Mucosa of stomach (tissue), 1 donor: ENCODE measurements at regions not wholly inside any gene's neighbourhood (a gene's known extent, or its start where the extent isn't known, plus 50 kb on each side); places are given as distances from the start of the nearest gene placed in this dataset.

ENCODE experiments used
- H3K27me3 ChIP-seq: one replicate; pipeline ENCODE4 v1.7.0; 2013; ENCODE audit warnings: mild to moderate bottlenecking, low read length; ENCODE audit not compliant: control insufficient read depth, insufficient read depth
- H3K36me3 ChIP-seq: one replicate; pipeline ENCODE4 v1.7.0; 2013; ENCODE audit warnings: low read length; ENCODE audit not compliant: control insufficient read depth, insufficient read depth
- H3K4me1 ChIP-seq: one replicate; pipeline ENCODE4 v1.7.0; 2013; ENCODE audit warnings: mild to moderate bottlenecking, low read length; ENCODE audit not compliant: control insufficient read depth, insufficient read depth
- H3K4me3 ChIP-seq: one replicate; pipeline ENCODE4 v1.7.0; 2013; ENCODE audit warnings: low read length
- H3K9ac ChIP-seq: one replicate; pipeline ENCODE4 v1.7.0; 2013; ENCODE audit warnings: mild to moderate bottlenecking, low read length, moderate library complexity
- H3K9me3 ChIP-seq: one replicate; pipeline ENCODE4 v1.7.0; 2013; ENCODE audit warnings: mild to moderate bottlenecking, low read length, moderate library complexity; ENCODE audit not compliant: control insufficient read depth
- donor health status: Pancreatic carcinoma.

- no peak overlapping the region for H3K4me3 ChIP-seq
These were observed 75.8 kb downstream of the RDH14 start for GRCh38 chr2:18484625-18485024.

GRCh38 chr2:18483896-18484295, 76.6 kb downstream of the RDH14 start:
- no peak overlapping the region for H3K4me3 ChIP-seq
- H3K36me3 ChIP-seq, result no peaks in the 10 kb centered on the region
- no peak overlapping the region for H3K9ac ChIP-seq
- H3K9me3 ChIP-seq, result no peaks in the 10 kb centered on the region
- H3K4me1 ChIP-seq, result no peaks in the 10 kb centered on the region
- H3K27me3 ChIP-seq, result no peaks in the 10 kb centered on the region

More at GRCh38 chr2:18484625-18485024, 75.8 kb downstream of the RDH14 start:
- Histone ChIP-seq H3K36me3 (no peaks in the 10 kb centered on the region), H3K4me1 (no peaks in the 10 kb centered on the region), H3K9ac (no peak overlapping the region), H3K9me3 (no peaks in the 10 kb centered on the region), H3K27me3 (no peaks in the 10 kb centered on the region)

GRCh38 chr2:18482666-18483065, 77.8 kb downstream of the RDH14 start:
- H3K36me3 ChIP-seq, result no peaks in the 10 kb centered on the region
- no peaks in the 10 kb centered on the region for H3K4me1 ChIP-seq
- H3K27me3 ChIP-seq, result no peaks in the 10 kb centered on the region
- no peak overlapping the region for H3K9ac ChIP-seq
- no peak overlapping the region for H3K4me3 ChIP-seq
- H3K9me3 ChIP-seq, result no peaks in the 10 kb centered on the region

GRCh38 chr2:18479947-18480369, 80.5 kb downstream of the RDH14 start:
- H3K27me3 ChIP-seq, result no peaks in the 10 kb centered on the region
- no peak overlapping the region for H3K4me3 ChIP-seq
- no peaks in the 10 kb centered on the region for H3K4me1 ChIP-seq
- H3K36me3 ChIP-seq, result no peaks in the 10 kb centered on the region
- no peaks in the 10 kb centered on the region for H3K9me3 ChIP-seq
- H3K9ac ChIP-seq, result no peak overlapping the region

GRCh38 chr2:18477293-18477692, 83.2 kb downstream of the RDH14 start:
- no peaks in the 10 kb centered on the region for H3K27me3 ChIP-seq

GRCh38 chr2:18476484-18476883, 84.0 kb downstream of the RDH14 start:
- H3K9ac ChIP-seq, result no peak overlapping the region
- no peaks in the 10 kb centered on the region for H3K27me3 ChIP-seq
- H3K4me1 ChIP-seq, result no peaks in the 10 kb centered on the region
- no peak overlapping the region for H3K4me3 ChIP-seq
- H3K36me3 ChIP-seq, result no peaks in the 10 kb centered on the region
- H3K9me3 ChIP-seq, result no peaks in the 10 kb centered on the region

More at GRCh38 chr2:18477293-18477692, 83.2 kb downstream of the RDH14 start:
- Histone ChIP-seq H3K9ac (no peak overlapping the region), H3K4me3 (no peak overlapping the region), H3K36me3 (no peaks in the 10 kb centered on the region), H3K4me1 (no peaks in the 10 kb centered on the region), H3K9me3 (no peaks in the 10 kb centered on the region)

- Histone ChIP-seq H3K9ac (no peak overlapping the region), H3K9me3 (no peaks in the 10 kb centered on the region), H3K27me3 (no peaks in the 10 kb centered on the region), H3K4me3 (no peak overlapping the region), H3K36me3 (no peaks in the 10 kb centered on the region), H3K4me1 (no peaks in the 10 kb centered on the region)
These were observed 84.6 kb downstream of the RDH14 start for GRCh38 chr2:18475884-18476283.

GRCh38 chr2:18474700-18475099, 85.8 kb downstream of the RDH14 start:
- no peaks in the 10 kb centered on the region for H3K27me3 ChIP-seq
- no peak overlapping the region for H3K9ac ChIP-seq
- no peaks in the 10 kb centered on the region for H3K4me1 ChIP-seq
- no peaks in the 10 kb centered on the region for H3K9me3 ChIP-seq
- H3K4me3 ChIP-seq, result no peak overlapping the region
- H3K36me3 ChIP-seq, result no peaks in the 10 kb centered on the region

GRCh38 chr2:18473241-18474181, 86.9 kb downstream of the RDH14 start:
- Histone ChIP-seq H3K4me3 (no peak overlapping the region), H3K9ac (no peak overlapping the region), H3K36me3 (no peaks in the 10 kb centered on the region), H3K4me1 (no peaks in the 10 kb centered on the region), H3K27me3 (no peaks in the 10 kb centered on the region), H3K9me3 (no peaks in the 10 kb centered on the region)

GRCh38 chr2:18467749-18468360, 92.6 kb downstream of the RDH14 start:
- Histone ChIP-seq H3K4me3 (no peak overlapping the region), H3K36me3 (no peaks in the 10 kb centered on the region), H3K4me1 (no peaks in the 10 kb centered on the region), H3K9me3 (no peaks in the 10 kb centered on the region), H3K9ac (no peak overlapping the region), H3K27me3 (no peaks in the 10 kb centered on the region)

- H3K4me1 ChIP-seq, result no peaks in the 10 kb centered on the region
- H3K36me3 ChIP-seq, result no peaks in the 10 kb centered on the region
- H3K27me3 ChIP-seq, result no peaks in the 10 kb centered on the region
- H3K9me3 ChIP-seq, result no peaks in the 10 kb centered on the region
- no peak overlapping the region for H3K4me3 ChIP-seq
- H3K9ac ChIP-seq, result no peak overlapping the region
These were observed 94.5 kb downstream of the RDH14 start for GRCh38 chr2:18465979-18466378.

GRCh38 chr2:18464913-18465312, 95.5 kb downstream of the RDH14 start:
- Histone ChIP-seq H3K9me3 (no peaks in the 10 kb centered on the region), H3K9ac (no peak overlapping the region), H3K4me3 (no peak overlapping the region), H3K4me1 (no peaks in the 10 kb centered on the region), H3K36me3 (no peaks in the 10 kb centered on the region), H3K27me3 (no peaks in the 10 kb centered on the region)
